MV-4-11 (cell line): ENCODE measurements at regions not wholly inside any gene's neighbourhood (a gene's known extent, or its start where the extent isn't known, plus 50 kb on each side); places are given as distances from the start of the nearest gene placed in this dataset.
A peak's percentile ranks its signal among the peaks of the same experiment; 100 is the strongest.
"Not testable (repeated sequence)": the region's sequence is repeated elsewhere in the genome, so short reads cannot be mapped to it uniquely, and the experiment has no call there.

Experiments
- DNase-seq: peaks from one replicate; lab custom pipeline; 2025; lab: John Stamatoyannopoulos, UW

GRCh38 chr16:29578898-29579297, 72.7 kb upstream of the NPIPB12 start:
- DNase-seq, result not testable (repeated sequence)

- not testable (repeated sequence) for DNase-seq
Measured at GRCh38 chr16:29581764-29582163, 75.6 kb upstream of the NPIPB12 start.

- DNase-seq, result peak; percentile 1
Measured at GRCh38 chr16:29591919-29592318, 71.1 kb upstream of the SPN start.

GRCh38 chr16:29594269-29594925, 68.7 kb upstream of the SPN start:
- DNase-seq, result peak; percentile 38

- DNase-seq, result peak; percentile 80
Measured at GRCh38 chr16:29594926-29595838, 67.9 kb upstream of the SPN start.

GRCh38 chr16:29597030-29597429, 66.0 kb upstream of the SPN start:
- not testable (repeated sequence) for DNase-seq

- peak; percentile 68 for DNase-seq
Measured at GRCh38 chr16:29600111-29601000, 62.7 kb upstream of the SPN start.

- DNase-seq, result peak; percentile 24
Measured at GRCh38 chr16:29602247-29602625, 60.8 kb upstream of the SPN start.

GRCh38 chr16:29602683-29603088, 60.4 kb upstream of the SPN start:
- not testable (repeated sequence) for DNase-seq

GRCh38 chr16:29604631-29605549, 58.2 kb upstream of the SPN start:
- DNase-seq, result peak; percentile 35

GRCh38 chr16:29605593-29606205, 57.3 kb upstream of the SPN start:
- DNase-seq, result not testable (repeated sequence)

GRCh38 chr16:29606669-29607427, 56.2 kb upstream of the SPN start:
- DNase-seq, result not testable (repeated sequence)

GRCh38 chr16:29607428-29607823, 55.6 kb upstream of the SPN start:
- DNase-seq, result not testable (repeated sequence)

- peak; percentile 35 for DNase-seq
Measured at GRCh38 chr16:29612381-29613306, 50.4 kb upstream of the SPN start.
